CD4-positive, alpha-beta T cell (primary cell): ENCODE measurements at regions not wholly inside any gene's neighbourhood (a gene's known extent, or its start where the extent isn't known, plus 50 kb on each side); places are given as distances from the start of the nearest gene placed in this dataset.

Experiments used
- ATAC-seq: fragments of 200-7000 bp; cut with Tn5 transposase; one replicate; pipeline ENCODE4 v1.10.0; 2022; ENCODE audit warnings: mild to moderate bottlenecking; ENCODE audit not compliant: poor library complexity
- CTCF ChIA-PET: fragments of 350-600 bp; sonication (Branson Sonifier 250); formaldehyde crosslinking; loops from one replicate; lab custom pipeline; 2021; ENCODE audit warnings: antibody characterized with exemption, inconsistent platforms; lab: Charles Lee
- POLR2A ChIA-PET: fragments of 350-600 bp; sonication (Branson Sonifier 250); formaldehyde crosslinking; loops from one replicate; lab custom pipeline; 2021; ENCODE audit warnings: antibody characterized with exemption, inconsistent platforms; lab: Charles Lee
- DNase-seq, 14 experiments: peaks; one replicate each; pipeline ENCODE4 v3.0.0-alpha.2; 2013 to 2020; ENCODE audit warnings: mixed read lengths in 2 of 14
- H3K27ac ChIP-seq, 2 donors: one replicate each; pipeline versions ENCODE4 v1.5.1 to v1.7.0; 2013; ENCODE audit warnings: low read length in 2 of 2, low read depth in 1 of 2, mild to moderate bottlenecking in 1 of 2
- H3K27me3 ChIP-seq, 2 experiments: 1 replicate in 1 of 2; 2 replicates in 1 of 2; pipeline versions ENCODE4 v1.6.1 to v1.7.0; 2013; ENCODE audit warnings: low read length in 2 of 2, control low read depth in 1 of 2, mild to moderate bottlenecking in 1 of 2, moderate library complexity in 1 of 2; ENCODE audit not compliant: insufficient read depth in 2 of 2, control insufficient read depth in 1 of 2
- H3K36me3 ChIP-seq: one replicate; pipeline ENCODE4 v1.6.1; 2013; ENCODE audit warnings: low read length, control low read depth; ENCODE audit not compliant: insufficient read depth
- H3K4me1 ChIP-seq: one replicate; pipeline ENCODE4 v1.6.1; 2013; ENCODE audit warnings: low read length, control low read depth; ENCODE audit not compliant: insufficient read depth
- H3K4me3 ChIP-seq: one replicate; pipeline ENCODE4 v1.5.1; 2013; ENCODE audit warnings: mild to moderate bottlenecking, low read length, moderate library complexity
- H3K9me3 ChIP-seq, 2 experiments: 1 replicate in 1 of 2; 2 replicates in 1 of 2; pipeline versions ENCODE4 v1.6.1 to v1.7.0; 2013; ENCODE audit warnings: low read length in 2 of 2, mild to moderate bottlenecking in 2 of 2, control low read depth in 1 of 2, moderate library complexity in 1 of 2; ENCODE audit not compliant: control insufficient read depth in 1 of 2, insufficient read depth in 1 of 2
- H3K27ac Mint-ChIP-seq: one replicate; pipeline ENCODE4 v1.8.0; 2020; ENCODE audit warnings: mixed read lengths
- H3K27me3 Mint-ChIP-seq: one replicate; pipeline ENCODE4 v1.8.0; 2021; ENCODE audit warnings: mixed read lengths
- H3K36me3 Mint-ChIP-seq: one replicate; pipeline ENCODE4 v1.8.0; 2021; ENCODE audit warnings: low read depth, mixed read lengths
- H3K4me1 Mint-ChIP-seq: one replicate; pipeline ENCODE4 v1.8.0; 2021; ENCODE audit warnings: low read depth, mixed read lengths
- H3K4me3 Mint-ChIP-seq: one replicate; pipeline ENCODE4 v1.8.0; 2020; ENCODE audit warnings: mild to moderate bottlenecking, mixed read lengths
- H3K9me3 Mint-ChIP-seq: one replicate; pipeline ENCODE4 v1.8.0; 2020; ENCODE audit warnings: mixed read lengths
- CTCF ChIP-seq: fragments of 200-600 bp; IDR thresholded peaks from one replicate; pipeline ENCODE4 v1.8.0; 2022; ENCODE audit warnings: antibody characterized with exemption, mild to moderate bottlenecking
- intact Hi-C, 2 experiments: fragments of 100-400 bp; cut with DNase I in 1 of 2; cut with micrococcal nuclease in 1 of 2; formaldehyde crosslinking; loops; one replicate each; pipeline versions ENCODE4 v1.15.1 to v1.9.0; 2023 to 2025; cut with DNase I, micrococcal nuclease

GRCh38 chr9:7909537-7909936, 110.0 kb upstream of the DMAC1 start:
- no peak overlapping the region for H3K4me3 Mint-ChIP-seq

GRCh38 chr9:7907551-7908337, 108.2 kb upstream of the DMAC1 start:
- no peak overlapping the region for H3K27ac ChIP-seq
- Mint-ChIP-seq H3K27me3 (no peaks in the 10 kb centered on the region), H3K4me3 (no peak overlapping the region), H3K9me3 (no peaks in the 10 kb centered on the region), H3K36me3 (no peaks in the 10 kb centered on the region), H3K4me1 (peaks cover 8% of the 10 kb centered on the region), H3K27ac (no peak overlapping the region)
- TF ChIP-seq CTCF: no peak
- POLR2A ChIA-PET: interaction anchor here (1.0 kb wide), 1 partner anchor 68 kb away, joined by 3 read pairs; no protein-coding TSS in a partner anchor
- no peaks in the 10 kb centered on the region for H3K27me3 ChIP-seq
- CTCF ChIA-PET: no interaction called here
- no peaks in the 10 kb centered on the region for H3K4me1 ChIP-seq
- DNase-seq (no peak), ATAC-seq (no peak)
- no peak overlapping the region for H3K4me3 ChIP-seq
- intact Hi-C loops: no loop called here
- no peaks in the 10 kb centered on the region for H3K9me3 ChIP-seq
- no peaks in the 10 kb centered on the region for H3K36me3 ChIP-seq

More at GRCh38 chr9:7909537-7909936, 110.0 kb upstream of the DMAC1 start:
- CTCF ChIA-PET: no interaction called here
- H3K36me3 ChIP-seq: no peaks in the 10 kb centered on the region
- intact Hi-C loops: no loop called here
- Mint-ChIP-seq H3K27me3 (no peaks in the 10 kb centered on the region), H3K4me1 (peaks cover 8% of the 10 kb centered on the region), H3K36me3 (no peaks in the 10 kb centered on the region), H3K27ac (no peak overlapping the region), H3K9me3 (no peaks in the 10 kb centered on the region)
- H3K9me3 ChIP-seq: no peaks in the 10 kb centered on the region
- no peak overlapping the region for H3K27ac ChIP-seq
- POLR2A ChIA-PET: no interaction called here
- no peak overlapping the region for H3K4me3 ChIP-seq
- no peaks in the 10 kb centered on the region for H3K4me1 ChIP-seq
- ATAC-seq (no peak), DNase-seq (no peak)
- TF ChIP-seq CTCF: no peak
- no peaks in the 10 kb centered on the region for H3K27me3 ChIP-seq

GRCh38 chr9:7906783-7907550, 107.4 kb upstream of the DMAC1 start:
- H3K36me3 ChIP-seq: no peaks in the 10 kb centered on the region
- no peak for DNase-seq
- no peak for TF ChIP-seq CTCF
- H3K4me1 Mint-ChIP-seq: peaks cover 8% of the 10 kb centered on the region
- ATAC-seq: no peak
- no peaks in the 10 kb centered on the region for H3K36me3 Mint-ChIP-seq
- H3K27ac Mint-ChIP-seq: no peak overlapping the region
- H3K9me3 Mint-ChIP-seq: no peaks in the 10 kb centered on the region
- H3K4me1 ChIP-seq: no peaks in the 10 kb centered on the region
- POLR2A ChIA-PET: interaction anchor here (1.0 kb wide), 1 partner anchor 69 kb away, joined by 3 read pairs; no protein-coding TSS in a partner anchor
- H3K27ac ChIP-seq: no peak overlapping the region
- no peaks in the 10 kb centered on the region for H3K27me3 ChIP-seq
- intact Hi-C loops: no loop called here
- CTCF ChIA-PET: no interaction called here
- H3K4me3 Mint-ChIP-seq: no peak overlapping the region
- no peaks in the 10 kb centered on the region for H3K27me3 Mint-ChIP-seq
- no peak overlapping the region for H3K4me3 ChIP-seq
- H3K9me3 ChIP-seq: no peaks in the 10 kb centered on the region
